H1 (cell line): ENCODE measurements at regions not wholly inside any gene's neighbourhood (a gene's known extent, or its start where the extent isn't known, plus 50 kb on each side); places are given as distances from the start of the nearest gene placed in this dataset.

ENCODE experiments used
- JUND ChIP-seq: IDR thresholded peaks from 2 replicates; pipeline ENCODE4 v1.6.1; 2011; ENCODE audit warnings: mild to moderate bottlenecking, improper control_type of control experiment, low read length
- KDM1A ChIP-seq: fragments of 200-600, 300-600 bp; sonication (generic); IDR thresholded peaks from 2 replicates; pipeline ENCODE4 v1.7.1; 2016; ENCODE audit warnings: mild to moderate bottlenecking, low read length, borderline replicate concordance
- ZNF274 ChIP-seq: IDR thresholded peaks from 2 replicates; pipeline ENCODE4 v1.7.0; 2012; ENCODE audit warnings: low read length, borderline replicate concordance; ENCODE audit errors: extremely low read depth

DNA sequence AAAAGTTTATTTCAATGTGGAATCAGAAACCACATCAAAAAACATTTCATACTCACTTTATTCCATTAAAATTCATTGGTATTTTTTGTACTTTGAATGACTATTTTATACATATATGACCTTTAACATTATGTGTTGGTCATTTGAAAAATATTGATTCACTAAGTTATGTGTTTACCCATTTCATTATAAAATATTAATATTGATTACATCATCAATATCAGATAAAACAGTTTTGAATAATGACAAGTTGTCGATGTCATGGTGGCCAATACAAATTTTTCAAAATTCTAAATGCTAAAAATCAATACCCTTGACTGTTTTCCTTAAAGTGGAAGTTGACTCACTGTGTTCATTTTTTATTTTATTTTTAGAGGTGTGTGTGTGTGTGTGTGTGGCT is 239.7 kb upstream of the ROBO1 start (continued):
- TF ChIP-seq KDM1A (no peak), ZNF274 (no peak), JUND (no peak)
